Activated CD8-positive, alpha-beta memory T cell treated with anti-CD3 and anti-CD28 coated beads, Interleukin-2, amount 50 U/mL, for 48 hours (primary cell): ENCODE measurements at regions not wholly inside any gene's neighbourhood (a gene's known extent, or its start where the extent isn't known, plus 50 kb on each side); places are given as distances from the start of the nearest gene placed in this dataset.
"Not testable (repeated sequence)": the region's sequence is repeated elsewhere in the genome, so short reads cannot be mapped to it uniquely, and the experiment has no call there.

Experiments
- DNase-seq: peaks from one replicate; pipeline ENCODE4 v3.0.0-alpha.2; 2020

- no peak for DNase-seq
Measured at GRCh38 chr9:26789959-26790358, 102.6 kb downstream of the CAAP1 start.

- DNase-seq: no peak
Measured at GRCh38 chr9:26786564-26786963, 106.0 kb downstream of the CAAP1 start.

GRCh38 chr9:26782899-26783298 lies 109.7 kb downstream of the CAAP1 start:
- no peak for DNase-seq

GRCh38 chr9:26781906-26782305 lies 110.7 kb downstream of the CAAP1 start:
- no peak for DNase-seq

- not testable (repeated sequence) for DNase-seq
Measured at GRCh38 chr9:26780307-26780706, 112.3 kb downstream of the CAAP1 start.

- DNase-seq: no peak
Measured at GRCh38 chr9:26779062-26779461, 113.5 kb downstream of the CAAP1 start.

- DNase-seq: no peak
Measured at GRCh38 chr9:26775391-26775790, 117.2 kb downstream of the CAAP1 start.

- DNase-seq: no peak
Measured at GRCh38 chr9:26773056-26773455, 119.5 kb downstream of the CAAP1 start.

- no peak for DNase-seq
Measured at GRCh38 chr9:26770821-26771220, 121.8 kb downstream of the CAAP1 start.

GRCh38 chr9:26768145-26768544 lies 124.5 kb downstream of the CAAP1 start:
- DNase-seq: no peak

GRCh38 chr9:26760675-26761074 lies 131.9 kb downstream of the CAAP1 start:
- no peak for DNase-seq

GRCh38 chr9:26758655-26759054 lies 133.9 kb downstream of the CAAP1 start:
- DNase-seq: no peak

- no peak for DNase-seq
Measured at GRCh38 chr9:26756881-26757280, 135.7 kb downstream of the CAAP1 start.

GRCh38 chr9:26755476-26755875 lies 137.1 kb downstream of the CAAP1 start:
- no peak for DNase-seq

GRCh38 chr9:26754509-26755164 lies 138.0 kb downstream of the CAAP1 start:
- DNase-seq: no peak

- no peak for DNase-seq
Measured at GRCh38 chr9:26753971-26754370, 138.6 kb downstream of the CAAP1 start.

- DNase-seq: no peak
Measured at GRCh38 chr9:26750162-26750561, 142.4 kb downstream of the CAAP1 start.

- no peak for DNase-seq
Measured at GRCh38 chr9:26748449-26749058, 144.0 kb downstream of the CAAP1 start.

GRCh38 chr9:26747611-26748010 lies 145.0 kb downstream of the CAAP1 start:
- DNase-seq: no peak

- DNase-seq: no peak
Measured at GRCh38 chr9:26746357-26747072, 146.1 kb downstream of the CAAP1 start.

GRCh38 chr9:26745111-26745510 lies 147.5 kb downstream of the CAAP1 start:
- no peak for DNase-seq

GRCh38 chr9:26744191-26744965 lies 148.2 kb downstream of the CAAP1 start:
- DNase-seq: no peak

GRCh38 chr9:26742828-26743476 lies 149.7 kb downstream of the CAAP1 start:
- DNase-seq: no peak
